ENCODE measurements at regions not wholly inside any gene's neighbourhood (a gene's known extent, or its start where the extent isn't known, plus 50 kb on each side); places are given as distances from the start of the nearest gene placed in this dataset.
A peak's percentile ranks its signal among the peaks of the same experiment; 100 is the strongest.

GRCh38 chr20:1060985-1061384 is 57.4 kb upstream of the PSMF1 start:
- DNase-seq: no peak
- ATAC-seq: peak; percentile 61
- intact Hi-C loops (cut with DNase I, micrococcal nuclease): no loop called here

- ATAC-seq (peak; percentile 7), DNase-seq (no peak)
- intact Hi-C loops (cut with DNase I, micrococcal nuclease): no loop called here
Measured at GRCh38 chr20:1061484-1062221, 56.7 kb upstream of the PSMF1 start.

- peak; percentile 50 to 56 for DNase-seq
- intact Hi-C loops (cut with DNase I, micrococcal nuclease): no loop called here
- peak; percentile 96 for ATAC-seq
Measured at GRCh38 chr20:1062334-1063010, 55.9 kb upstream of the PSMF1 start.
